IMR-90 (cell line): ENCODE measurements at regions not wholly inside any gene's neighbourhood (a gene's known extent, or its start where the extent isn't known, plus 50 kb on each side); places are given as distances from the start of the nearest gene placed in this dataset.

Source experiments
- CEBPB ChIP-seq: IDR thresholded peaks from 2 replicates; pipeline ENCODE4 v1.6.1; 2012; ENCODE audit warnings: low read depth, low read length, improper control_type of control experiment
- CTCF ChIP-seq: conservative IDR thresholded peaks from 2 replicates; pipeline ENCODE4 v1.5.1; 2012; ENCODE audit warnings: mild to moderate bottlenecking, low read depth, low read length, improper control_type of control experiment
- ELK1 ChIP-seq: fragments of 150-350 bp; IDR thresholded peaks from 2 replicates; pipeline ENCODE4 v1.6.1; 2016; ENCODE audit warnings: low read depth, mild to moderate bottlenecking, low read length, moderate library complexity, borderline replicate concordance
- FOS ChIP-seq: fragments of 150-350 bp; IDR thresholded peaks from 2 replicates; pipeline ENCODE4 v1.6.1; 2016; ENCODE audit warnings: low read depth, low read length
- MAFK ChIP-seq: IDR thresholded peaks from 2 replicates; pipeline ENCODE4 v1.6.1; 2012; ENCODE audit warnings: low read depth, low read length, improper control_type of control experiment
- POLR2A ChIP-seq: IDR thresholded peaks from 2 replicates; pipeline ENCODE4 v1.6.1; 2012; ENCODE audit warnings: mild to moderate bottlenecking, low read depth, low read length
- RAD21 ChIP-seq: IDR thresholded peaks from 2 replicates; pipeline ENCODE4 v1.6.1; 2012; ENCODE audit warnings: low read length, improper control_type of control experiment
- RFX5 ChIP-seq: IDR thresholded peaks from 2 replicates; pipeline ENCODE4 v1.8.0; 2012; ENCODE audit warnings: low read depth, mild to moderate bottlenecking, low read length, moderate library complexity
- SMC3 ChIP-seq: fragments of 150-350 bp; IDR thresholded peaks from 2 replicates; pipeline ENCODE4 v1.6.1; 2016; ENCODE audit warnings: low read depth, mild to moderate bottlenecking, antibody characterized with exemption, low read length, moderate library complexity

- TF ChIP-seq CTCF (no peak), POLR2A (no peak), SMC3 (no peak), ELK1 (no peak), RFX5 (no peak), MAFK (no peak), CEBPB (no peak), FOS (no peak), RAD21 (no peak)
Measured at GRCh38 chr3:175913286-175913685, 1054.2 kb downstream of the NAALADL2 start.
